ENCODE measurements at regions not wholly inside any gene's neighbourhood (a gene's known extent, or its start where the extent isn't known, plus 50 kb on each side); places are given as distances from the start of the nearest gene placed in this dataset.
A peak's percentile ranks its signal among the peaks of the same experiment; 100 is the strongest.

- no peak for DNase-seq (ENCODE audit: low read depth)
Observed at GRCh38 chr6:8623441-8623840, 188.1 kb upstream of the SLC35B3 start.

DNA sequence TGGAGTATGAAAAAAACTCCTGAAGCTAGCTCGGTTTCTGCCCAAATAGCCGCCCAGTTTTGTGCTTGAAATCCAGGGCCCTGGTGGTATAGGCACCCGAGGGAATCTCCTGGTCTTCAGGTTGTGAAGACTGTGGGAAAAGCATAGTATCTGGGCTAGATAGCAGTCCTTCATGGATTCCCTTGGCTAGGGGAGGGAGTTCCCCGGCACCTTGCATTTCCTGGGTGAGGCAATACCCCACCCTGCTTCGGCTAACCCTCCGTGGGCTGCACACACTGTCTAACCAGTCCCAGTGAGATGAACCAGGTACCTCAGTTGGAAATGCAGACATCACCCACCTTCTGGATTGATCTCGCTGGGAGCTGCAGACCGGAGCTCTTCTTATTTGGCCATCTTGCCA lies 184.5 kb upstream of the SLC35B3 start:
- peak; percentile 47 for DNase-seq (ENCODE audit: low read depth)

GRCh38 chr6:8619408-8619807 lies 184.1 kb upstream of the SLC35B3 start:
- peak; percentile 75 for DNase-seq (ENCODE audit: low read depth)

DNA sequence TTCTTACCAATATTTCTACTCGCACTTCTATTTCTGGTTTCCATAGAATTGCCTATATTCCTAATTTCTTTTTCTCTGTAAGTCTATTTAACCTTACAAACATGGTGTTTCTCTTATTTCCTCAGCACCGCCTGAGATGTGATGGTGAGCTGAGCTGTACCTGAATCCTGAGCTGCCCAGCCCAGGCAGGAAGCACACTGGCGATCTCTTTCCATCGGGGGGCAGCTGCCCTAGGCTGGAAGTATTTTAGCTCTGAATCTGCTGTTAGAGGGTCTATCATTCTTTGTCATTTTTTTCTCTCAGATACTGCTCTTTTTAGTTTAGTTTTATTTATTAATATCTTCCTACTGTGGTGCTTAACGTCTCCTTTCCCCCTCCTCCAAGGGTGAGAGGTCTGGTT lies 173.4 kb upstream of the SLC35B3 start:
- DNase-seq (ENCODE audit: low read depth): no peak

DNA sequence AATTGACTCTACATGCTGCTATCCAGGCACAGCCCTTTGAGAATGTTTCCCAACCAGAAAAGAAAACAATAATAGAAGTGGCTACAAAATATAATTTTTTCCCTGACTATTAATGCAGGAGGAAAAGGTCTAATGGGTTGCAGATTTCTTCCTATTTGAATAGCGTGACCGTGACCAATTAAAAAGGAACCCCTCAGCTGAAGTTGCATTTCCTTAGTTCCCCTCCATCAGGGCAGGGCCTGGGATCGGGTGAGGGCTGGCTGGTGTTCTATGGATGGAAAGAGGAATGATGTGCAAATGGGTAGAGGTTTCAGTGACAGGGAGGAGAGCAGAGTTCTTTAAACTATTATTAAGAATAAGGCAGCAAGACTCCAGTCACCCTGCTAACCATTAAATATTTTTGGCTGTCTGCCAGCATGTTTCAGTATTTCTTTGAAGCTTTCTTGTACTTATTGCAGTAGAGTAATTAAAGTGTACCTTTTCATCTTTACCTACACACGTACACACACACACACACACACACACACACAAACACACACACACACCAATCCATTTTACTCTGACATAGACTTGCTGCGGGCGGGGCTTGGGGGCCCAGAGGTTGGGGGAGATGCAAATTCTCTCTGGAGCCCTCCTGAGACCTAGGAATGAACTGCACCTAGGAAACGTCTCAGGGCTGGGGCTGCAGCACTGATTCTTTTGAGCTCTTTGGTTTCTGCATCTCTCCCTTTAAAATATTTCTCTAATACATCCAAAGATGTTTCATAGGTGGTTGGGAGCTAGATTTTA lies 154.8 kb upstream of the SLC35B3 start:
- peak; percentile 25 for DNase-seq (ENCODE audit: low read depth)

DNA sequence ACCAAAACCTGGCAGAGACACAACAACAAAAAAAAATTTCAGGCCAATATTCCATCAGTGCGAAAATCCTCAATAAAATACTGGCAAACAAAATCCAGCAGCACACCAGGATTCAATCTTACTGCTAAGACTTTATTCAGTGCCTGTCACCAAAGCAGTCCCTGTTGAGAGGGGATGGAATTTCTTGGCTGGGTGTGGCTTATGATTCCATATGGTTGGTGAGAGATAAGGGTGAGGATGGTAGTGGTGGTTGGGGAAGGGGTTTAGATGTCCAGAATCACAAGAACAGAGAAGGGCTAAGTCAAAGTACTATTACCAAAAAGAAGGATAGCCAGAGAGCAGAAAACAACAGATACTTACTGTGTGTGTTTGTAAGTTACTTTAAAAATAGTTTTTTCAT lies 152.8 kb upstream of the SLC35B3 start:
- no peak for DNase-seq (ENCODE audit: low read depth)

DNA sequence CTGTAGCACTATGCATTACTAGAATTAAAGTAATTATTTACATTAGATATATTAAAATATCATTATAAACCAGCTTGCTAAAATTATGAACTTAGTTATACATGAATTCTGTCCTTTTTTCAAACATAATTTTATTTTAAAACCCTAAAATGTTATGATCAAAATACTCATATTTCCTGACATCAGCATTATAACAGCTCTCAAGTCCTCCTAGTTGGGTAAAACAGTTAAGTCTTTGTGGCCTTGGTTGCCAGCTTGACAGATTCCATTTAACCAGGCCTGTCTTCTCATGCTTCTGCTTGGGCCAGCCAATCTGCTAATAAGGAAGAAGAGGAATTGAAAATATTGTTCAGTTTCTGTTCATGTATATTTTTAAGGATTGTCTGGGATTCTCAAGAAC lies 147.9 kb upstream of the SLC35B3 start:
- no peak for DNase-seq (ENCODE audit: low read depth)

DNA sequence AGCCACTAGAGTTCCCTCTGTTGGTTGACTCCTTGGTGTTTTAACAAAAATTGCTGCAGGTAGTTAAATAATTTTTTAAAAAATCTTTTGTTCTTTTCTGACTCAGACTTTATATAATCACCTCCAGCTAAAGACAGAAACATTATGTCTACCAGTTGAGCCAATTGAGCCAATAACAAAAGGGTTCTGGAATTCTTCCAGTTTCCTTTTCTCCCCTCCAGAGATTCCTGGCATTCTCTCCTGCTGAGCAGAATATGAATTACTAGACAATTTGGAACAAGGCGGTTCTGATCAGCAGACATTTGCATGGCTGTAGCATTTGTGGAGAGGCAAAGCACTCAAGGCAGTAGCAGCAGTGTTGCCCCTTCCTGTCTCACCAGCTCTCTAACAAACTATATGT lies 144.0 kb upstream of the SLC35B3 start:
- DNase-seq (ENCODE audit: low read depth): peak; percentile 41

DNA sequence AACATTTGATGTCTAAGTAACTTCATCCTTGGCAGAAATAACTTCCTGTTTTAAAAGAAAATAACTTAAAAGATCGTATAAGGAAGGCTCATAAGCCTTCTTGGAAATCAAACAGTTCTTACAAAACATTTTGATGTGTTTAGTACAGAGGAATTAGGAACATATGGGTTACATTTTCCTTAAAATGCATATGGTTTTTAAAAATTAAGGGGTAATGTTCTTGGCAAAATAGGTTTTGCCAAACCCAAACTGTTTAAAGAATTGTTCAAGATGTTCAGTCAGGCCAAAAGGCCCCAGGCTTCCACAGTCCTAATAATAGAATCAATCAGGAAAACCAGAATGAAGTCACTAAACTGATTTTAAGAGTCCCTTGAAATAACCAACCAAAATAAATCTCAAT lies 142.7 kb upstream of the SLC35B3 start:
- no peak for DNase-seq (ENCODE audit: low read depth)

- DNase-seq (ENCODE audit: low read depth): no peak
Observed at GRCh38 chr6:8574749-8575468, 139.6 kb upstream of the SLC35B3 start.

DNA sequence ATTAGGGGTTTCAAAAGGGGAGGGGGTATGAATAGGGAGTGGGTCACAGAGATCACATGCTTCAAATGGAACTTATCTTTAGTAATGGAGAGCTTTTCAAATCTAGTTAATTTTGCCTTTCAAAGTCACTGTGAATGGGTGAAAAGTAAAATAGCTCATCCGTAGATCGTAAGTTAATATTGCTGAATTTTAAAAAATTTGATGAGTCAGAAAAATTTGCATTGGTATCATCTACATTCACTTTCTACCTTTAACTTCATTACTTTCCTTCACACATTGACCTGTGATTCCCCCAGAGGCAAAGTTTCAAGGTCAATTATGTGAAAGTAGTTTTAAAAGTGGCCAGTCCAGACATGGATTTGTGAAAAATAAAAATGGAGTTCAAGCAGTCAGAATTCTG lies 139.0 kb upstream of the SLC35B3 start:
- DNase-seq (ENCODE audit: low read depth): no peak

DNA sequence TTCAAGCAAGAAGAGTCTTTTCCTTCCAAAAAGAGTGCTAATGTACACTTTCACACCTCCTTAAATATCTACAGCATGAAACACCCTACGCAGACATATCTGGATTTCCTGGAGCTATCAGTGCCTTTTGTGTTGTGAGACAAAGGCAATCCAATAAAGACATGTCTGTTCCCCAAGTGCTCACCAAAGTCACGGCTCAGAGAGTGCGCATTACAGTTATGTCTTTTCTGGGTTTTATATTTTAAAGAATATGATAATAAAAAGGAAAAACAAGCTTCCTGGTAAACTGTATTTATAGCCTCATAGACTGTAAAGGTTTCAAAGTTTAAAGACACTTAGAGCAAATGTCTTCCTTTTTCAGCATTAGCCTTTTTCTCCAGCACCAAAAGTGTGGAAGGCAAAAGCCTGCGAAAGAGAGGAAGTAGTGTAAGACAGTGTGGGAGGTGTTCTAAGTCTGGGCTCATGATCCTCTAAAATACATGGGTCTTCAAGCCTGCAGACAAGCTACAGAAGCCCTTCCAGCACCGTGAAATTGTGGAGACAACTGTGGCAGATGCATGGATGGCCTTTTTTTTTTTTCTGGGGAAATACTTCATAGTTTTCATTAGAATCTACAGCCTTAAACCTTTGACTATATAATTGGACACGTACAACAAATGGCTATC lies 135.0 kb upstream of the SLC35B3 start:
- no peak for DNase-seq (ENCODE audit: low read depth)

- no peak for DNase-seq (ENCODE audit: low read depth)
Observed at GRCh38 chr6:8562125-8562524, 126.8 kb upstream of the SLC35B3 start.

GRCh38 chr6:8558953-8559352 lies 123.6 kb upstream of the SLC35B3 start:
- no peak for DNase-seq (ENCODE audit: low read depth)

- DNase-seq (ENCODE audit: low read depth): no peak
Observed at GRCh38 chr6:8557014-8557748, 121.8 kb upstream of the SLC35B3 start.

DNA sequence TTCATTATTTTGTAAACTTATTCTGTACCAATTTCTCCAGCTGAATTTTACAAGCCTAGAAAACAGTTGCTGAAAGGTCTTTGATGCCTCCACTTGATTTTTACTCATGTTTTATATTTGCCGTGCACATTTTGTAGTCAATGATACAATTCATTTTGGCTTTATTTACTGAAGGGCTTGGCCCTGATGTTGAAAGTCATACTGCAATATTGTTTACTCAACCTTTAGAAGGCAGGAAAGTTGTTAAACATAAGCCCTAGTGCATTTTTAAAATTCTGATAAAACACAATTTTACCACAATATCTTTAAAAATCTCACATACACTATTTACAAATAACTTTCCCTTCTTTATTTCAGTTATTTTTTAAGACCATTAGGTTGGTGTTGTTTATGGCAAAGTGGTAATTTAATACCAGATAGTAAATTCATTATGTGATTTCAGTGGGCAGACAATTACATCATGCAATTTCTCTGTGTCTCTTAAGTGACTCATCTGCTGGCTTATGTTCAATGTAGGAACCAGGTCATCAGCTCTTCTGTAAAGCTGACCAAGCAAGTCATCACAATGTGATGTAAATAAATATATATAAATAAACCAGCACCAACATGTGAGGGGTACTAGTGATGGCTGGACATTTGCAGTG lies 121.1 kb upstream of the SLC35B3 start:
- peak; percentile 77 for DNase-seq (ENCODE audit: low read depth)

GRCh38 chr6:8551993-8552392 lies 116.6 kb upstream of the SLC35B3 start:
- no peak for DNase-seq (ENCODE audit: low read depth)

DNA sequence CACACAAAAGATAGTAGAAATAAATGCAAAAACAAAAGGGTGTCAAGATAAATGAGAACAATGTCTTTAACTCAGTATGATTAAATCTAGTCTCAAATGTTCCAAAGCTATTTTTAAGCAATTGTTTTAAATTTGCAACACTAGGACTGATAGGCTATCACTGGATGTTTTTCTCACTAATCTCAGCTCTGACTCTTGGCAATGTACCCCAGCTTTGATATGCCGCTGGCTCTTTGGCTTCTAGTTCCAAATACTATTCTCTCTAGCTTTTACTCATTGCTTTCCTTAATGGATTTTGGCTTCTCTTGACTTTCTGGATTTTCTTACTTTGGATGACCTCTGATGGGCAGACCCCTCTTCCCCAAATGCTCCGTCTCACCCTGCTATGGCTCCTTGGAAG lies 116.0 kb upstream of the SLC35B3 start:
- DNase-seq (ENCODE audit: low read depth): no peak

- no peak for DNase-seq (ENCODE audit: low read depth)
Observed at GRCh38 chr6:8549074-8549790, 113.9 kb upstream of the SLC35B3 start.

GRCh38 chr6:8546496-8546895 lies 111.2 kb upstream of the SLC35B3 start:
- DNase-seq (ENCODE audit: low read depth): no peak

- no peak for DNase-seq (ENCODE audit: low read depth)
Observed at GRCh38 chr6:8545336-8545735, 110.0 kb upstream of the SLC35B3 start.

Data from Daoy (cell line).